Esophagus squamous epithelium (tissue), 4 donors: ENCODE measurements at regions not wholly inside any gene's neighbourhood (a gene's known extent, or its start where the extent isn't known, plus 50 kb on each side); places are given as distances from the start of the nearest gene placed in this dataset.

Source experiments
- CTCF ChIP-seq, 6 experiments: fragments of 450-650 bp in 4 of 6; fragments of 200-600 bp in 2 of 6; sonication (generic) in 2 of 6; IDR thresholded peaks; one replicate each; pipeline ENCODE4 v1.5.1; 2016 to 2019; ENCODE audit warnings: antibody characterized with exemption in 6 of 6, mild to moderate bottlenecking in 4 of 6, moderate library complexity in 4 of 6
- POLR2A ChIP-seq, 4 donors: fragments of 450-650 bp; IDR thresholded peaks; one replicate each; pipeline ENCODE4 v1.6.1; 2017; ENCODE audit warnings: antibody characterized with exemption in 4 of 4, mild to moderate bottlenecking in 4 of 4, moderate library complexity in 3 of 4

GRCh38 chr6:53417141-53417540 lies 68.4 kb upstream of the ELOVL5 start:
- TF ChIP-seq CTCF (IDR thresholded peaks at IDR 0.05) (no peak), POLR2A (IDR thresholded peaks at IDR 0.05) (no peak)
